ENCODE measurements at regions not wholly inside any gene's neighbourhood (a gene's known extent, or its start where the extent isn't known, plus 50 kb on each side); places are given as distances from the start of the nearest gene placed in this dataset.

- H3K27me3 Mint-ChIP-seq (ENCODE audit: low read depth in 2 of 2) = no peaks in the 10 kb centered on the region
Observed at GRCh38 chr6:48389146-48390043, 278.4 kb upstream of the PTCHD4 start.

DNA sequence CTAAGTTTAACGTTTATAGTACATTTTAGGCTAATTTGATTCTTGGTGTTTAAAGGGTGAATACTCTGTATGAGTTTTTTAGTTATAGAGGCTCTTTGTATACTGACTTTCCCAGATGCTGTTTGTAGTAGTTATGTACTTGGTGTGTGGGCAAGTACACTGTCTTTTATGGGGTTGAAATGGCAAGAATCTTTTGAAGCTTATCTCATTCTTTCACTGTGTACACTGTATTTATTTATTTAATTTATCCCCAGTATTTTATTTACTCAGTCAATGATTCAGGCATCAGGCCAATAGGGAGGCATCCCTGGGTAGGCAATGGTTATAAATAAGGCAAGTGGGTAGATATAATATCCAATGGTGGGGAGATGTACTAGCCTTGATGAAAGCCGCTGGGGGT is 277.0 kb upstream of the PTCHD4 start:
- ATAC-seq = no peak
- TF ChIP-seq CTCF (IDR thresholded peaks at IDR 0.05) = no peak
- no peak for DNase-seq
- Mint-ChIP-seq H3K4me3 (no peak overlapping the region), H3K9me3 (peaks cover 6 to 10% of the 10 kb centered on the region in 2 donors), H3K27me3 (ENCODE audit: low read depth in 2 of 2) (no peaks in the 10 kb centered on the region), H3K4me1 (no peaks in the 10 kb centered on the region), H3K36me3 (no peaks in the 10 kb centered on the region), H3K27ac (no peak overlapping the region)
- Histone ChIP-seq H3K36me3 (ENCODE audit: control insufficient read depth, insufficient read depth, low read length) (no peaks in the 10 kb centered on the region), H3K27me3 (ENCODE audit: control insufficient read depth, insufficient read depth, low read length) (no peaks in the 10 kb centered on the region), H3K4me1 (ENCODE audit: control insufficient read depth, insufficient read depth, low read length) (no peaks in the 10 kb centered on the region), H3K4me3 (ENCODE audit: low read length) (no peak overlapping the region), H3K9me3 (ENCODE audit: control insufficient read depth, insufficient read depth, low read length) (peaks cover 11% of the 10 kb centered on the region), H3K27ac (ENCODE audit: low read length) (no peak overlapping the region)
- intact Hi-C loops (cut with micrococcal nuclease) = no loop called here
- WGBS (ENCODE audit: insufficient coverage) = 77% methylated on average over 2 of the region's 2 CpGs

More at GRCh38 chr6:48389146-48390043, 278.4 kb upstream of the PTCHD4 start:
- no peak overlapping the region for H3K27ac ChIP-seq (ENCODE audit: low read length)
- no peak overlapping the region for H3K4me3 ChIP-seq (ENCODE audit: low read length)
- no peak overlapping the region for H3K4me3 Mint-ChIP-seq
- H3K27me3 ChIP-seq (ENCODE audit: control insufficient read depth, insufficient read depth, low read length) = no peaks in the 10 kb centered on the region
- ATAC-seq = no peak
- H3K4me1 ChIP-seq (ENCODE audit: control insufficient read depth, insufficient read depth, low read length) = no peaks in the 10 kb centered on the region
- no peaks in the 10 kb centered on the region for H3K36me3 Mint-ChIP-seq
- no peak overlapping the region for H3K27ac Mint-ChIP-seq
- H3K36me3 ChIP-seq (ENCODE audit: control insufficient read depth, insufficient read depth, low read length) = no peaks in the 10 kb centered on the region
- intact Hi-C loops (cut with micrococcal nuclease) = no loop called here
- DNase-seq = no peak
- peaks cover 11% of the 10 kb centered on the region for H3K9me3 ChIP-seq (ENCODE audit: control insufficient read depth, insufficient read depth, low read length)
- H3K4me1 Mint-ChIP-seq = no peaks in the 10 kb centered on the region
- WGBS (ENCODE audit: insufficient coverage) = 81% methylated on average over 4 of the region's 4 CpGs
- TF ChIP-seq CTCF (IDR thresholded peaks at IDR 0.05) = no peak
- peaks cover 4 to 10% of the 10 kb centered on the region in 2 donors for H3K9me3 Mint-ChIP-seq

DNA sequence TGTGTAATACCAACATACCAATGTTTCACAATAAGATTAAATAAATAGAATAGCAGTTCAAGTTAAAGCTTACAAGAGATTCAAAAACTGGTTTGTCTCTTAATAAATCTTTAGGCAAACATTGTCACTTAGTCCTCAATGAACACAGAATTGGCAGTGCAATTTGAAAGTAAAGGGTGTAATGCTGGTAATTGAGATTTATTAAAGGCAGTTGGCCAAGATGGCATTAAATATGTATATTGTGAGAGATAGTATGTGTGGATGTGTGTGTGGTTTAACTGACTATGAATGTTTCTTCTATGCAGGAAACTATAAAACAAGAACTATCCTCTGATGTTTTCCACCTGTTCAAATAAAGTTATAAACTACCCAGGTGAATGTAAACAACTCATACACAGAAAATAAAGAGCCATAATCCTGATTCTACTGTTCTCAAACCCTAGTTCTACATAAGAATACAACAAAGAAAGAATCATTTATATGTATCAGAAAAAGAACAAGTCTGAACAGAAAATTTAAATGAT is 267.9 kb upstream of the PTCHD4 start:
- H3K4me1 Mint-ChIP-seq = no peaks in the 10 kb centered on the region
- no peaks in the 10 kb centered on the region for H3K36me3 ChIP-seq (ENCODE audit: control insufficient read depth, insufficient read depth, low read length)
- H3K36me3 Mint-ChIP-seq = no peaks in the 10 kb centered on the region
- H3K4me1 ChIP-seq (ENCODE audit: control insufficient read depth, insufficient read depth, low read length) = no peaks in the 10 kb centered on the region
- no peak overlapping the region for H3K27ac ChIP-seq (ENCODE audit: low read length)
- H3K27ac Mint-ChIP-seq = no peak overlapping the region
- H3K9me3 ChIP-seq (ENCODE audit: control insufficient read depth, insufficient read depth, low read length) = peaks cover 6% of the 10 kb centered on the region
- peaks cover 9 to 16% of the 10 kb centered on the region in 2 donors for H3K9me3 Mint-ChIP-seq
- H3K4me3 Mint-ChIP-seq = no peak overlapping the region
- intact Hi-C loops (cut with micrococcal nuclease) = no loop called here
- no peaks in the 10 kb centered on the region for H3K27me3 Mint-ChIP-seq (ENCODE audit: low read depth in 2 of 2)
- ATAC-seq (no peak), DNase-seq (no peak)
- no peak for TF ChIP-seq CTCF (IDR thresholded peaks at IDR 0.05)
- no peaks in the 10 kb centered on the region for H3K27me3 ChIP-seq (ENCODE audit: control insufficient read depth, insufficient read depth, low read length)
- H3K4me3 ChIP-seq (ENCODE audit: low read length) = no peak overlapping the region

Measured in natural killer cell (primary cell).